IMR-90 (cell line): ENCODE measurements at regions not wholly inside any gene's neighbourhood (a gene's known extent, or its start where the extent isn't known, plus 50 kb on each side); places are given as distances from the start of the nearest gene placed in this dataset.

Experiments used
- ATAC-seq: fragments of 200-7000 bp; cut with Tn5 transposase; 2 replicates; pipeline ENCODE4 v1.9.1; 2020; ENCODE audit warnings: low read depth, mild to moderate bottlenecking, moderate library complexity
- BruUV-seq: library from RNA; stranded (reverse); fragments of 400-500 nt; replicated peaks from 2 replicates; lab custom pipeline; 2021; lab: Mats Ljungman, UMichigan
- CTCF ChIA-PET: fragments of 300-600 bp; formaldehyde crosslinking; extraction: SDS; loops from one replicate; lab custom pipeline; 2021; ENCODE audit warnings: antibody characterized with exemption; lab: Yijun Ruan, JAX
- POLR2A ChIA-PET: fragments of 300-600 bp; sonication (Branson Sonifier 250); formaldehyde crosslinking; loops from one replicate; lab custom pipeline; 2022; ENCODE audit warnings: antibody characterized with exemption; ENCODE audit not compliant: unreplicated experiment; lab: Charles Lee
- DNase-seq: peaks from one replicate; pipeline ENCODE4 v3.0.0; 2013
- H2AFZ ChIP-seq: replicated peaks from 2 replicates; pipeline ENCODE3; 2013; ENCODE audit warnings: low read length, mild to moderate bottlenecking; ENCODE audit not compliant: poor library complexity
- H2AK5ac ChIP-seq: 2 replicates; pipeline ENCODE4 v1.6.1; 2013; ENCODE audit warnings: low read depth, low read length, inconsistent platforms
- H2AK9ac ChIP-seq: replicated peaks from 2 replicates; pipeline ENCODE3; 2013; ENCODE audit warnings: mild to moderate bottlenecking, low read depth, low read length, moderate library complexity; ENCODE audit not compliant: poor library complexity
- H2BK120ac ChIP-seq: 2 replicates; pipeline ENCODE4 v1.6.1; 2013; ENCODE audit warnings: low read depth, low read length, inconsistent platforms
- H2BK15ac ChIP-seq: 3 replicates; pipeline ENCODE4 v1.6.1; 2013; ENCODE audit warnings: low read depth, low read length, inconsistent platforms
- H2BK20ac ChIP-seq: 2 replicates; pipeline ENCODE4 v1.6.1; 2013; ENCODE audit warnings: low read depth, mild to moderate bottlenecking, inconsistent platforms, low read length, moderate library complexity
- H2BK5ac ChIP-seq: 2 replicates; pipeline ENCODE4 v1.6.1; 2013; ENCODE audit warnings: mild to moderate bottlenecking, low read depth, low read length, inconsistent platforms; ENCODE audit not compliant: poor library complexity, severe bottlenecking
- H3K14ac ChIP-seq: replicated peaks from 2 replicates; pipeline ENCODE4 v1.6.1; 2013; ENCODE audit warnings: low read depth, low read length, inconsistent platforms
- H3K18ac ChIP-seq: 2 replicates; pipeline ENCODE4 v1.6.1; 2013; ENCODE audit warnings: low read depth, low read length, control low read depth
- H3K23ac ChIP-seq: 2 replicates; pipeline ENCODE4 v1.6.1; 2013; ENCODE audit warnings: low read depth, low read length, inconsistent platforms
- H3K27ac ChIP-seq: 2 replicates; pipeline ENCODE4 v1.5.1; 2013; ENCODE audit warnings: mild to moderate bottlenecking, control low read depth, low read length; ENCODE audit not compliant: insufficient read depth
- H3K27me3 ChIP-seq: 2 replicates; pipeline ENCODE4 v1.6.1; 2013; ENCODE audit warnings: low read length; ENCODE audit not compliant: control insufficient read depth, insufficient read depth
- H3K36me3 ChIP-seq: 2 replicates; pipeline ENCODE4 v1.6.1; 2013; ENCODE audit warnings: low read length, mixed read lengths; ENCODE audit not compliant: control insufficient read depth, insufficient read depth
- H3K4ac ChIP-seq: 2 replicates; pipeline ENCODE4 v1.6.1; 2013; ENCODE audit warnings: low read depth, low read length, inconsistent platforms
- H3K4me1 ChIP-seq: 2 replicates; pipeline ENCODE4 v1.6.1; 2013; ENCODE audit warnings: low read length, mixed read lengths; ENCODE audit not compliant: control insufficient read depth, insufficient read depth
- H3K4me2 ChIP-seq: 2 replicates; pipeline ENCODE4 v1.6.1; 2013; ENCODE audit warnings: low read depth, mild to moderate bottlenecking, control low read depth, low read length, moderate library complexity
- H3K4me3 ChIP-seq: 2 replicates; pipeline ENCODE4 v1.5.1; 2013; ENCODE audit warnings: low read depth, mild to moderate bottlenecking, control low read depth, low read length, moderate library complexity; ENCODE audit not compliant: insufficient read depth
- H3K56ac ChIP-seq: 2 replicates; pipeline ENCODE4 v1.6.1; 2013; ENCODE audit warnings: low read length, inconsistent platforms; ENCODE audit not compliant: insufficient read depth; ENCODE audit errors: extremely low read depth
- H3K79me1 ChIP-seq, 2 experiments: 2 replicates each; pipeline ENCODE4 v1.6.1; 2013; ENCODE audit warnings: low read length in 2 of 2, inconsistent platforms in 1 of 2, low read depth in 1 of 2
- H3K9ac ChIP-seq: 2 replicates; pipeline ENCODE4 v1.6.1; 2013; ENCODE audit warnings: low read depth, low read length, control low read depth
- H3K9me1 ChIP-seq: 2 replicates; pipeline ENCODE4 v1.6.1; 2013; ENCODE audit warnings: low read length, inconsistent platforms; ENCODE audit not compliant: insufficient read depth
- H3K9me3 ChIP-seq: 2 replicates; pipeline ENCODE4 v1.6.1; 2013; ENCODE audit warnings: low read length; ENCODE audit not compliant: control insufficient read depth, insufficient read depth
- H4K20me1 ChIP-seq: 2 replicates; pipeline ENCODE4 v1.6.1; 2013; ENCODE audit warnings: low read length, inconsistent platforms; ENCODE audit not compliant: insufficient read depth
- H4K5ac ChIP-seq: 2 replicates; pipeline ENCODE4 v1.6.1; 2013; ENCODE audit warnings: mild to moderate bottlenecking, low read depth, low read length, control low read depth
- H4K8ac ChIP-seq, 2 experiments: 2 replicates each; pipeline ENCODE4 v1.6.1; 2013; ENCODE audit warnings: low read depth in 2 of 2, low read length in 2 of 2, control low read depth in 1 of 2, inconsistent platforms in 1 of 2
- H4K91ac ChIP-seq: 2 replicates; pipeline ENCODE4 v1.6.1; 2013; ENCODE audit warnings: low read depth, low read length, inconsistent platforms; ENCODE audit not compliant: insufficient read depth
- MAZ ChIP-seq: IDR thresholded peaks from 2 replicates; pipeline ENCODE4 v1.6.1; 2012; ENCODE audit warnings: low read depth, mild to moderate bottlenecking, low read length, improper control_type of control experiment, moderate library complexity, borderline replicate concordance
- MXI1 ChIP-seq: IDR thresholded peaks from 2 replicates; pipeline ENCODE4 v1.6.1; 2012; ENCODE audit warnings: low read depth, mild to moderate bottlenecking, low read length, moderate library complexity, borderline replicate concordance
- RCOR1 ChIP-seq: IDR thresholded peaks from 2 replicates; pipeline ENCODE4 v1.6.1; 2012; ENCODE audit warnings: mild to moderate bottlenecking, low read length, improper control_type of control experiment; ENCODE audit not compliant: insufficient replicate concordance
- WGBS, 2 experiments: methylation state at CpG; one replicate each; pipeline versions ENCODE4 v1.1.5 to v1.1.7; 2013; ENCODE audit warnings: missing lambda C conversion rate in 2 of 2; ENCODE audit not compliant: insufficient read length in 1 of 2; ENCODE audit errors: extremely low coverage in 2 of 2; 5-methylcytosine and 5-hydroxymethylcytosine counted together
- dilution Hi-C: fragments of 300-500 bp; cut with HindIII; formaldehyde crosslinking; loops from one replicate; pipeline ENCODE4 v1.14.3; 2018; ENCODE audit warnings: low sequenced_read_pairs; ENCODE audit not compliant: unreplicated experiment
- in situ Hi-C: fragments of 300-500 bp; cut with MboI; formaldehyde crosslinking; loops from 3 replicates; pipeline ENCODE4 v1.14.3; 2019; ENCODE audit warnings: low sequenced_read_pairs, inconsistent platforms, mixed read lengths
- intact Hi-C: fragments of 100-400 bp; cut with micrococcal nuclease; formaldehyde crosslinking; loops from 2 replicates; pipeline ENCODE4 v1.10.0; 2022
- TF ChIP-seq, protein P1 (sequence below): conservative IDR thresholded peaks from 2 replicates; pipeline ENCODE4 v1.5.1; 2012; ENCODE audit warnings: mild to moderate bottlenecking, low read depth, low read length, improper control_type of control experiment

DNA sequence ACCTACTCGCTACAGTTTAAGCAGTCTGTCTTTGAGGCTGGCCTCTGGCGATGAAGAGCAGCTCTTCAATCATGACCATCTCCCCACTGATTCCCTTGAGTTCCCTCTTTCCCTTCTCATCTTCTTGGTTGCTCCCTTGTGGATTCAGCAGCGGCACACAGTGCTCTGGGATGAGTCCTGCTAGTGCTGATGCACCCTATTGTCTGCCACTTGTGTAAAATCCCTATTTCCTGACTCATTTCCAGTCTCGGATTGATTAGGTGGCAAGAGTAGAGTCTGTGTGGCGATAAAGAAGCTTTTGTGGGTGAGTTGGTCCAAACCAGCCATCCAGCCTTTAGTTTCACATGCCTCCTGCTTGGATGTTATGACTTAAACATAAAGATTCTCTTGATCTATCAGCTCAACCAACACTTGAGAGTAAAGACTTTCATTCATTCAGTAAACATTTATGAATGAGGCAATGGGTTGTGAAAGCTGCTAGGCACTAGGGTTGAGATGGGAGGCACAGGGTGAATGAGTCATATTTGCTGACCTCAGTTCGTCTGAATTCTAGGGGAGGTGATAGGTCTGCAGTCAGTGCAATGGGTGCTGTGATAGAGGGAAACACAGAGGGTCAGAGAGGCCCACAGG is 219.4 kb upstream of the RAG2 start:
- Histone ChIP-seq H3K4ac (no peak overlapping the region), H2BK20ac (no peak overlapping the region), H4K5ac (no peak overlapping the region), H3K9ac (no peak overlapping the region), H3K9me1 (no peaks in the 10 kb centered on the region), H2BK5ac (no peak overlapping the region), H3K23ac (no peak overlapping the region), H3K9me3 (no peaks in the 10 kb centered on the region), H3K79me1 (no peaks in the 10 kb centered on the region), H4K8ac (no peak overlapping the region), H3K27me3 (no peaks in the 10 kb centered on the region), H3K18ac (no peak overlapping the region), H4K91ac (no peak overlapping the region), H2AK9ac (no peak overlapping the region), H3K4me3 (no peak overlapping the region), H4K20me1 (no peaks in the 10 kb centered on the region), H3K56ac (no peak overlapping the region), H2BK120ac (no peak overlapping the region), H3K36me3 (no peaks in the 10 kb centered on the region), H3K14ac (no peak overlapping the region), H2AFZ (no peak overlapping the region), H2BK15ac (no peak overlapping the region), H2AK5ac (no peak overlapping the region), H3K4me2 (no peak overlapping the region), H3K27ac (no peak overlapping the region), H3K4me1 (no peaks in the 10 kb centered on the region)
- ChIA-PET CTCF (interaction anchor here (0.6 kb wide), 1 partner anchor 86 kb away, joined by 3 read pairs; no protein-coding TSS in a partner anchor), POLR2A (no interaction called here)
- BruUV-seq: no TSS peak
- DNase-seq (no peak), ATAC-seq (no peak)
- 82% methylated on average over 2 of the region's 6 CpGs; no CpG with 5 or more reads in 1 of the 2 experiments for WGBS, 2 experiments
- intact Hi-C loops (no loop called here), in situ Hi-C loops (no loop called here), dilution Hi-C loops (no loop called here)
- TF ChIP-seq RCOR1 (no peak), MXI1 (no peak), MAZ (no peak)
- TF ChIP-seq, protein P1, sequence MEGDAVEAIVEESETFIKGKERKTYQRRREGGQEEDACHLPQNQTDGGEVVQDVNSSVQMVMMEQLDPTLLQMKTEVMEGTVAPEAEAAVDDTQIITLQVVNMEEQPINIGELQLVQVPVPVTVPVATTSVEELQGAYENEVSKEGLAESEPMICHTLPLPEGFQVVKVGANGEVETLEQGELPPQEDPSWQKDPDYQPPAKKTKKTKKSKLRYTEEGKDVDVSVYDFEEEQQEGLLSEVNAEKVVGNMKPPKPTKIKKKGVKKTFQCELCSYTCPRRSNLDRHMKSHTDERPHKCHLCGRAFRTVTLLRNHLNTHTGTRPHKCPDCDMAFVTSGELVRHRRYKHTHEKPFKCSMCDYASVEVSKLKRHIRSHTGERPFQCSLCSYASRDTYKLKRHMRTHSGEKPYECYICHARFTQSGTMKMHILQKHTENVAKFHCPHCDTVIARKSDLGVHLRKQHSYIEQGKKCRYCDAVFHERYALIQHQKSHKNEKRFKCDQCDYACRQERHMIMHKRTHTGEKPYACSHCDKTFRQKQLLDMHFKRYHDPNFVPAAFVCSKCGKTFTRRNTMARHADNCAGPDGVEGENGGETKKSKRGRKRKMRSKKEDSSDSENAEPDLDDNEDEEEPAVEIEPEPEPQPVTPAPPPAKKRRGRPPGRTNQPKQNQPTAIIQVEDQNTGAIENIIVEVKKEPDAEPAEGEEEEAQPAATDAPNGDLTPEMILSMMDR: no peak
